Cardiac fibroblast (primary cell): ENCODE measurements at regions not wholly inside any gene's neighbourhood (a gene's known extent, or its start where the extent isn't known, plus 50 kb on each side); places are given as distances from the start of the nearest gene placed in this dataset.

ENCODE experiments used
- DNase-seq, 2 donors: peaks; one replicate each; pipeline versions ENCODE4 v3.0.0 to v3.0.0-alpha.2; 2010; ENCODE audit warnings: low read depth in 2 of 2
- H3K4me3 ChIP-seq, 2 donors: replicated peaks in 1 of 2; 1 replicate in 1 of 2; 2 replicates in 1 of 2; pipeline ENCODE4 v1.5.1; 2011; ENCODE audit warnings: low read depth in 2 of 2, low read length in 2 of 2, mild to moderate bottlenecking in 2 of 2, moderate library complexity in 1 of 2
- CTCF ChIP-seq: IDR thresholded peaks from one replicate; pipeline ENCODE4 v1.5.1; 2011; ENCODE audit warnings: low read depth, mild to moderate bottlenecking, low read length, inconsistent platforms

DNA sequence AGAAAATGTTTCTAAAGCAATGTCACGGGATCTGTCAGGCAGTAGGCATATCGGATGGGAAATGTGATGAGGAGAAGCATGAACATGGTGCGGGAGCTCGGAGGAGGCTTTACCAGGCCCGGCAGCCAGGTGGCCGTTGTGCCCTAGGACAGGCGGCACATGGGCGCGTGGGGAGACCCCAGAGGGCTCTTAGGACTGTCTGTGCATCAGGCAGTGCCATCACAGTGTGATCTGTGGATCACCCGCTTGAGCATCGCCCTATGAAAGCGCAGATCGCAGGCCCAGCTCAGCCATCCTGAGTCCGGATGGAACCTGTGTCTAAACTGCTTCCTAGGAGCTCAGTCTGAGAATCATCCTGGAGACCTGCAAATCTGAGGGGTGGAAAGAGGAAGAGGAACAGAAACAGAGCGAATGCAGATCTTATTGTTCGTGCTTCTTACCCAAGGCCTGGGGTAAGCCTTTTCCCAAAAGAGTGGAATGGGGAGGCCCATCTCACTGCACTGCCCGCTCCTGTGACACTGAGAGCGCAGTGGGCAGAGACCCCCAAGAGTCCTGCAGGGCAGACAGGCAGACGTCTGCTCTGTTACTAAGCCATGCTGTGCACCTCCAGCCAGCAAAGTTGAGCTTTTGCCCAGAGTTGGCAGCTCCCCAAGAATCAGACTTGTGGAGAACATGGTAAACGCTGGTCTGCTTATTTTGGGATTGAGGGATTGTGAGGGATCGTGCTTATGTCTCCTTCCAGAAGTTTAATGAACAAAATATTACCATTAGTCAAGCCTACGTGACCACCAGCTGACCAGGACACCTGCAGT lies 251.0 kb downstream of the RHOU start:
- H3K4me3 ChIP-seq = no peak overlapping the region
- DNase-seq = peak in 1 of 2 donors; percentile 72
- TF ChIP-seq CTCF = no peak

DNA sequence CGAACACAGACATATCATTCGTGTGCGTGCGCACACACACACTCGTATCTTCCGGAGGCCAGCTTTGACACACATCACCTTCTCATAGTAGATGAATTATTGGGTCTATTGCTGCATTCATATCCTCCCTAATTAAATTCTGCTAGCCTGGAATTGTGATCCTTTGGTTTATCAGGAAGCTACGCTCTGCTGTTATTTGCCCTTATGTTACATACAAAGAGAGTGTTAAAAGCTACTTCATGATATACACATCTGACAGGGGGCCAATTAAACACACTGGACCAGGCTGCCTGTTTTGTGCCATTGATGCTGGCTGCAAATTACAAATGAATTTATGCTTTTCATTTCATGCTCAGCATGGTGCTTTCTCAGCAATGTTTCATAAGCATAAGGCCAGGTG lies 252.0 kb downstream of the RHOU start:
- no peak overlapping the region for H3K4me3 ChIP-seq
- TF ChIP-seq CTCF = no peak
- no peak for DNase-seq

DNA sequence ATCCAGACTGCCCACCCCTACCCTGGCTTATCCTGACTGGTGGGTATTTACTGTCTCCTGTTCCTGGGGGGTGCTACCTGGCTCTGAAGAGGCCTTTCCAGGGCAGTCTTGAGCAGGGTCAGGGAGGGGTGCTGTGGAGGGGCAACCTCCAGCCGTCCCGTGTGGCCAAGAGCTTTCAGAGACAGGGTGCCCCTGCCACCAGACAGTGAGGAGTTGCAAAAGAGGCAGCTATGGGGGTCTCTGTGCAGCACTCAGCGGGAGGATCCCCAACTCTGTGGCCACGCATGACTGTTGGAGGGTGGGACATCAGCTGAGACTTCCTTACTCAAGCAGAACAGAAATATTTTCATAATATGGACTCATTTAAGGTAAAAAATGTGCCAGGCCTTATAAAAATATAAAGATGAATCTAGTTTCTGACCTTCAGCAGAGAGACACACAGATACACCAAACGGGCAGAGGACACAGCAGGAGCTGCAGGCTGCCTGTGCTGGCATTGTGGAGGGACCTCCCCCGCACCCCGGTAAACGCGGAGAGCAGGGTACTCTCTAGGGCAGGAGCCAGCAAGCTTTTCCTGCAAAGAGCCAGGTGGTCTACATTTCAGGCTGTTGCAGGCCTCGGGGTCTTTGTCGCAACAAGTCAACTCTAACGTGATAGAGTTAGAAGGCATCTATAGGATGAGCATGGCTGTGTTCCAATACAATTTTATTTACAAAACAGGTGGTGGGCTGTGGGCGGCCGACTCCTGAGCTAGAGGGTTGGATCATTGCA lies 252.6 kb downstream of the RHOU start:
- DNase-seq = no peak
- TF ChIP-seq CTCF = no peak
- H3K4me3 ChIP-seq = no peak overlapping the region

- no peak for TF ChIP-seq CTCF
- DNase-seq = peak; percentile 5 to 52
- H3K4me3 ChIP-seq = no peak overlapping the region
Measured at GRCh38 chr1:228988664-228989063, 253.4 kb downstream of the RHOU start.

- H3K4me3 ChIP-seq = no peak overlapping the region
- no peak for DNase-seq
- TF ChIP-seq CTCF = no peak
Measured at GRCh38 chr1:228989176-228989575, 253.9 kb downstream of the RHOU start.

DNA sequence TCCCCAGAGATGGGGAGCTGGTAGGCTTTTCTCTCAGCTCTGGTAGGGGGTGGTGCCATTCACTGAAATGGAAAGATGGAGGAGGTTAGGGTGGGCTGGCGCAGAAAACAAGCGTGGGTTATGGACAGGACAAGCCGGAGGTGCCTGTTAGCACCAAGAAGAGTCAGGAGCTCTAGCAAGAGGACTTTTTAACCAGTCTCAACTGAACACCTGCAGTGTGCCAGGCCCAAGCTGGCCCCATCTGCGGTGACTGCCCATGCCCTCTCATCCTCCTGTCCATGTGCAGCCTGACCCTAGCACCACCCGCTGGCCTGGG lies 254.4 kb downstream of the RHOU start:
- no peak overlapping the region for H3K4me3 ChIP-seq
- no peak for TF ChIP-seq CTCF
- DNase-seq = no peak
